GM21515 (cell line): ENCODE measurements at regions not wholly inside any gene's neighbourhood (a gene's known extent, or its start where the extent isn't known, plus 50 kb on each side); places are given as distances from the start of the nearest gene placed in this dataset.

Experiments used
- ATAC-seq: cut with Tn5 transposase; IDR thresholded peaks from one replicate; pipeline ENCODE4 v1.9.1; 2021; ENCODE audit not compliant: unreplicated experiment

DNA sequence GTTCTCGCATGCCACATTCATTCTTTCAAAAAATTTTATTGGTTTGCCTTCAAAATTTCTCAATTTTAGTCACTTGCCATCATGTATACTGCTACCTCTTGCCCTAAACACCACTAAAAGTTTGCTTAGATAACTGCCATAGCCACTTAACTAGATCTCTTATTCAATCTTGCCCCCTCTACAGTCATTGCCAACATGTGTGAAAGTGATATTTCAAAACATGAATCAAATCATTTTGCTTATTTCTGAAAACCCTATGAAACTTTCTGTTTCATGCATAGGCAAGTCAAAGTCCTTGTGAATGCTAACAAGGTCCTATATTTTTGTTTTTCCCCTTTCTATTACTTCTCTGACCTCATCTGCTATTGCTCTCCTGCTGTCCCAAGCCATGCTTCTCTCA, 397.1 kb downstream of the KCNJ3 start:
- ATAC-seq, result no peak

DNA sequence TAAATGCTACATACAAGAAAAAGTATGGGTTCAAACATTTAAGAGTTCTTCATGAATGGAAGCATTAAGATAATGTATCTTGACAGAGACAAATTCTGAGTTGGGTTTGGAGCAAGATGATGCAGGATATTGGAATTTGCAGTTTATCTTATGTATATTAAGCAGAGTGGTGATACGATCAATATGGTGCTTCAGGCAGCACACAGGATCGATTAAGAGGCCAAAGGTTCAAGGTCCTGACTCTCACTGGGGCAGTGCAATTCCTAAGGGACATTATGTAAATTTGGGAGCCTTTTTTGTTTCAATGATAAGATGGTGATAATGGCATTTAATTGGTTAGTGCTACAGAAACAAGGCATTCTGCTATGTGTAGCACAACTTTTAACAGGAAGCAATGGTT, 381.9 kb downstream of the KCNJ3 start:
- ATAC-seq, result no peak

DNA sequence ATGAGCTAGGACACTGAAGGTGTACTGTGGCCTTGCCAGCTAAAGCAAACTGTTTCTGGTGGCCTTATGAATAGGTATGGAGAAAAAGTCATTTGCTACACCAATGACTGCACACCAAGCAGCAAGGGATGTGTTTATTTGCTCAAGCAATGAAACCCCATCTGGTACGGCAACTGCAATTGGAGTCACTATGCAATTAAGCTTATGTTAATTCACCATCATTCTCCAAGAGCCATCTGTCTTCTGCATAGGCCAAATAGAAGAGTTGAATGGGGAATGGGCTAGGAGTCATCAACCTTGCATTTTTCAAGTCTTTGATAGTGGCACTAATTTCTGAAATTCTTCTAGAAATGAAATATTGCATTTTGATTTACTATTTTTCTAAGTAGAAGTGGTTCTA, 372.0 kb downstream of the KCNJ3 start:
- no peak for ATAC-seq

DNA sequence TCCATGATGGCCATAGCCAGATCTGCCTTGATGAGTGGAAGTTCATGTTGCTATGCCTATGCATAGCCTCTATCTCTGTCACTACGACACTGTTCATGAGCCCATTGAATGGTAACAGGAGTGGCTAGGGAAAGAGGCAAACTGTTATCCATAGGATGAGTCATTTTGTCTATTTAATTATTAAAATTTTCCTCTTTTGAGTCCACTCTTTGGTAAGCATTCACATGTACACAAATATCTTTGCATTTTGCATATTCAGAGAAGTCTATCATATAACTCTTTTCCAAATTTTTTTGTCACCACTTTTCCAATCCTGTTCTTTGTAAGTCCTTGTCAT, 364.4 kb downstream of the KCNJ3 start:
- ATAC-seq, result no peak

DNA sequence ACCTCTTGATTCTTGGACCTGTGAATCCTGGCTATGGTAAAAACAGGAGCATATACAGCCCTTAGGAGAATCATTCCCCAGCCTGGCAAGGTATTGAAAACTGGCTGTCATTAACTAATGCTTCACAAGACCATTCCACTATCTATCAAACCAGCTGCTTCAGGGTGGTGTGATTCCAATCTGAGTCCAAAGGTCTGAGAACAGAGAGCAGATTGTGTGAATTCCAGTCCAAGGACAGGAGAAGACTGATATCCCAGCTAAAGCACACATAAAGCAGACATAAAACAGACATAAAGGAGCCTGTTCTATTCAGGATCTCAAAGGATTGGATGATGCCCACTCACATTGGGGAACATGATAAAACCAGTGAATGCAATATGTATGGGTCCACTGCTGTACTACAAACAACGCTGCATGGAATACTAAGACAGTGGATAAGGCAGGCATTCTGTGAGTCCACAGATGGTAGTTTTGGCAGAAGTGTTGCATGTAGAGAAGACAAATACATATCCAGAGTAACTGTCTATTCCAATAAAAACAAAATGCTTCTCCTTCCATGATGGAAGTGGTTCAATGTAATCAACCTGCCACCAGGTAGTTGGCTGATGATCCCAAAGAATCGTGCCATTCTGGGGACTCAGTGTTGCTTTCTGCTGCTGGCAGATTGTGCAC, 363.9 kb downstream of the KCNJ3 start:
- no peak for ATAC-seq

DNA sequence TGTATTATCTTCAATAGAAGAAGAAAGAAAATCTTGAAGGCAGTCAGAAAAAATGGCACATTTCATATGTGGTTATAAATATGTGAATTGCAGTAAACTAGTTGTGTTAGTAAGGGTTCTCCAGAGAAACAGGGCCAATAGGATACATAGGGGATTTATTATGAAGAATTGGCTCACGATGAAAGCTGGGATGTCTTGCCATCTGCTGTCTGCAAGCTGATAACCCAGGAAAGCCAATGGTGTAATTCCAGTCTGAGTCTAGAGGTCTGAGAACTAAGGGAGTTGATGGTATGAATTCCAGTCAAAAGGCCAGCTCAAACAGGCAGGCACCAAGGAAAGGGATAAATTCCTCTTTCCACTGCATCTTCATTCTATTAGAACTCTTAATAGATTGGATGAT, 362.4 kb downstream of the KCNJ3 start:
- no peak for ATAC-seq

DNA sequence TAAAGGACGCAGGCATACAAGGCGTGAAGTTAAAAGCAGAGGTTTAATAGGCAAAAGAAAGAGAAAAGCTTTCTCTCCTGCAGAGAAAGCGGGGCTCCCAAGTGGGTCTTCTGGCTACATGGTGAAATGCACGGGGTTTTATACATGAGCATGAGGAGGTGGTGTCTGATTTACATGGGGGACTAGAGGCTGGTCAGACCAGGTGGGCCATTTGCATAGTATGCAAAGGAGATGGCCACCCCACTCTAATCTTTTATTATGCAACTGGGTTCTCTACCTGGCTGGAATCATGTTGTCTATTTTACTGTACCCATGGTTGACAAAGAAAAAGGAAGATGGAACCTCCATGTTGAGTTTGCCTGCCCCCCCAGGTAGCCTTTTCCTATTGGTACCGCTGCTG, 356.2 kb downstream of the KCNJ3 start:
- ATAC-seq, result no peak

DNA sequence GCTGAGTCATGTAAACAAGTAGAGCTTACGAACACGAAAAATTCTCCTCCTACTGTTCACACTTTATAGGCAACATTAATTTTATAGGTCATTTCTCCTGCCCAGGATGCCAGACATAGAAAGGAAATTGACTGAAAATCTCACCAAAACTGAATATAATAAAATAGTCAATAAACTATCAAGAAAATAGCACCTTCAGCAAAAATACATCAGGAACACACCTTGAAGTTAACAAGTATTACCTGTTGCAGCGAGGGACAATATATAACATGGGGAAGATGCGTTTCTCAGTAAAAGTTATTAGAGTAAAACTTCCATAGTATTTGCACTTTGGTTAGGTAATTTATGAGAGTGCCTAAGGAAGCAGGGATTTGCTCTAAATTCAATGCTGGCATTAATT, 344.6 kb downstream of the KCNJ3 start:
- no peak for ATAC-seq

DNA sequence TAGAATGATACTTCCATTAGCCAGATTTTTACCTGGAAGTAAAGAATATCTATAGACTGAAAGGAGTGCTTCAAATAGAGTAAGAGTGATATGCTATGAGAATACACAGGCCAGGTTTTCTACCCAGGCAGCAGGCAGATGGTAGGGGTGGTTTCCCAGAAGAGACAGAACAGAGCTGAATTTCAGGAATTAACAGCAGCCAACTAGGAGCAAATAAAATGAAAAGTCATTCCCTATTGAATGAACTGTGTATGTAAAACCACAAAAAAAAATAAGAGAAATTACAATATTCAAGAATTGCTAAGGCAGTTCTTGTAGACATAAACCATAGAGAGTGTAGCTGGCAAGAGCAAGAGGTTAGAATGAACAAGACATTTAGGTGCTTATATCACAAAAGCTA, 336.8 kb downstream of the KCNJ3 start:
- no peak for ATAC-seq

DNA sequence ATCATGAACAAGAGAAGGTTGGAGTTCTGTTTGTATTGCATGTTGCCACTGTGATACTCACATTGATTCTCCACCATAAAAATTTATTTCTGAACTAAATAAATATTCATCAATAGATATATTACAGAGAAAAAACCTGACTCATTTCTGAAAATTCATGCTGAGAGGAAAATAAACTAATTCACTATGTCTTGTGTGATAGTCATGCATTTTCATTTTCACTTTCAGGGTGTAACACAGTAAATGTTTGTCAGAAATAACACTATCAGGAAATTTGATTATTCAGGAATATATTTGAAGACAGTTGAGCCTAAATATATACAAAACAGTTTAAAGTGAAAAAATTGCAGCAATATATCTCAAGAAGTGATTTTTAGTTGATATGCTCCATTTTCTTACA, 335.2 kb downstream of the KCNJ3 start:
- ATAC-seq, result no peak

DNA sequence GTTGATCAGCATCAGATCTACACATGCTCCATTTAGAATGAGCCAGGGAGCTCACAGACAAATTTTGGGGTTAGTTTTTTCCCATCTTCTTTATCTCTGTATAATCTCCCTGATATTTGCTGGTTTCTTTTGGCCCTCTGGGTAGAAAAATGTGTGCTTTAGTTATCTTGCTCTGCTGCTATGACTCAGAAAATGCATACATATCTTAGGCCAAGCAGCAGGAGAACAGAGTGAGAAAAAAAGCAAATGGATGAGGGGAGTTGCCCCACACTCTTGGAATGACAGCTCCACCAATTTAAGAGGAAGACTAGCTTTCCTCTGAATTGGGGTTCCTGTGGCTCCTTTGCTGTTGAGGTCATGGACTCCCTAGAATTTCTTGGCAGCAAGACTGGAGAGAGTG, 331.8 kb downstream of the KCNJ3 start:
- ATAC-seq, result no peak

DNA sequence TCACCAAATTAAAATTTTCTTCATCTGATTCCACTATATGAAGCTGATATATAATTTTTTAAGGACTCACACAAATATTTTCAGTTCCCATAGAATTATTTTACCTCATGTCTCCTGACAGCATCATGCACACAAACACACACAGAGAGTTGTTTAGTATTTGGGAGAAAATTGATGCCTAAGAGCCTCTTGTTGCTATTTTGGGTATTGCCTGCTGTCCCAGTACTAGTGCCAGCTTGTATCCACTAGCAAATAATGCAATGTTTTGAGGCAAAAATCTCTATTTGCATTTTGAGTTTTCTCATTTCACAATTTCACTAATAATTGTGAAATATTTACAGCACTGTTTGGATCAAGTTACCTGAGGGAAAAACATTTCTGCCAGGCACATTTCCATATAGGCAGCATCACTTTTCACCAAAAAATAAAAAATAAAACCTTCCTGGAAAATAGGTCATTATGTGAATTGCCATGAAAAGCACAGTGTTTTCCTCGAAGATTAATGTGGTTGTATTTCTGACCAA, 328.2 kb downstream of the KCNJ3 start:
- ATAC-seq, result no peak

DNA sequence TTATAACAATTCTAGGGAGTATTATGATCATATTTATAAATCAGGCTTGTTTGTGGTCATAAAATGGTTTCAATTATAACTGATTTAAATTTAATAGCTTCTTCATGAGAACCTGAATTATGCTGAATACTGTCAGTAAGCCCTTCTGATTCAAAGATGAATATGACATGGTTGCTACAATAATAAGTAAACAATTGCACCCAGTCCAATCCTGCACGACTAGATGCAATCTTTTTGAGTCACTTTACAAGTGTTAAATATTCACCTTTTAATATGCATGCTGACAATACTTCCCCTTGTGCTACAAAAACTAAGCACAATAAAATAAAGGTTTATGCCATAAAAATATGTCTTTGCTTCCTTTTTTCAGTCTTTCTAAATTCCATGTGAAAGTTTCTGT, 325.2 kb downstream of the KCNJ3 start:
- ATAC-seq, result no peak

DNA sequence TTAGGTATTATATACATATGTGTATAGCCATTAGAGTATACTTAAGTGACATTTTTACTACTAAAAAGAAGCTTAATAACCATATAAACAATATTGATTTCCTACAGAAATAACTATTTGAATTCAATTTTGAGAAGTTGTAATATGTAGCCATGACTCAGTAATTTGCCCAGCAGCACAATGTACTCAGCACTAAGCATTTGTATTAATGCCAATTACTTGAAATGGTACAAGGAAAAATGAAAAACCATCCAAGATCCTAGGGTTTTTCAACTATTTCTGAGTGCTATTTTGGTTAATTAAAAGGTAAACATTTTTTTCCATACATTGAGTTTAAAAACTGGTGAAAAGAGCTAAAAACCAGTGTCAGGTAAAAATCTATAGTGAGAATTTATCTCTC, 324.0 kb downstream of the KCNJ3 start:
- ATAC-seq, result no peak

DNA sequence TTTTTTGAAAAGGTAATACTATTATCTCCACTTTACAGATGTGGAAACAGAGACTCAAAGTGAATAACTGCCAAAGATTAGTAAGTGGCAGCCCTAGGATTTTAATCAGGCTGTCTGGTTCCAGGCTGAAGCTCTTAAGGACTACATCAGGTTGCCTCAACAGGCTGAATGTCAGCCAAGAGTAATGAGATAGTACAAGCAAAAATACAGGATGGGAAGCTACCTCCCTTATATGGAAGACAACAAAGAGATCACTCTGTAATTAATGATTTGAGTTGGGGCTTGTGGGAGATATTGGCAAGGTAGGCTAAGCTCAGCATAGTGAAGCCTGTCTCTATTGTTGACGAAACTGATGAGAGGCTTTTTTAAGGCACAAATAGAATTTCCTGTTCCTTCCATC, 323.1 kb downstream of the KCNJ3 start:
- no peak for ATAC-seq

DNA sequence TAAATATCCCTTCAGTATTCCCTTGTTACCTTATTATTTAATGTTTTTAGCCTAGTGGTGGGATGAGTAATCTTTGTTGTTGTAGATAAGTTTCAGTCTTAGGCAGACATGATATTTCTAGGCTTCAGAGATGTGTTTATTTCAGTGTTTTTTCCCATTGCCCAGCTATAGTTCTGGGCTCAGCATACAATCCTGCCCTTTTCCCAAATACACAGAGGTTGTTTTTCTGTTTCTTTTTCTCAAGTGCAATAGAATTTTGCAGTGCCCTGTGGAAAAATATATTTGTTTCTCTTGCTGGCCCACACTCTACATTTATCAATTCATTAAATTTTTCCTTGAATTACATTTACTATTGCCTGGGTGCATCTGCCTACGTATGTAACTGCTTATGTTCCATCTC, 321.8 kb downstream of the KCNJ3 start:
- ATAC-seq, result no peak

DNA sequence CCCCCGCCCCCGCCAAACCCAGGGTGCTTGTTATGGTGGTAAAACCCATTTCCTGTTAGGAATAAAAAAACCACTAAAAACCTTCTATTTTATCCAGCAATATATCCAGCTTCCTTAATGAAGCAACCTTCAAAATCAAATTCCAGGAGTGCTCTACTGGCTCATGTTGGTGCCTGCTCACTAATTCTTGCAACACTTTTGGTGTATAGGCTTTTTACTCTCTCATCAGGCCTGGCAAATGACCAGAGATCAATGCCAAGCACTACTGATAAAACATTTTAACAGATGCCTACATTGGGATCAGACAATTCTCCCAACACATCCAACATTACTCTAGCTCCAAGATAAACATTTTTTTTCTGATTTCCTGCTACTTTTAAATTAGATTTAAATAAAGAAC, 312.4 kb downstream of the KCNJ3 start:
- ATAC-seq, result no peak

DNA sequence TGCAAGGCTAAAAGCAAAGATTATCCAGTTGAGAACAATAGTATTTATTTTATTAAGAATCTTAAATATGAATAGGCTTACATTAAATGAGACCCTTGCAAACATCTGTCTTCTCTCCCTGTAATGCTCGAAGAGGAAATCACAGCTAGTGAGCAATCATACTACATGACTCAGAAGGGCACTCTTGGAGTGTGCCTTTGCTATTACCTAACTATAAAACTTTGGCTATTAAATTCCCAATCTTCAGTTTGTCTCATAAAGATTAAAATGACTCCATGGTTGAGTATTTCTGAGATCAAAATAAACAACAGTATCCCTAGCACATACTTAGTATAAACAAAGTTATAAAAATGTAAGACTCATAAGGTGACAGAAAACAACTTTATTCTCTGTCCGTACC, 296.9 kb downstream of the KCNJ3 start:
- no peak for ATAC-seq

DNA sequence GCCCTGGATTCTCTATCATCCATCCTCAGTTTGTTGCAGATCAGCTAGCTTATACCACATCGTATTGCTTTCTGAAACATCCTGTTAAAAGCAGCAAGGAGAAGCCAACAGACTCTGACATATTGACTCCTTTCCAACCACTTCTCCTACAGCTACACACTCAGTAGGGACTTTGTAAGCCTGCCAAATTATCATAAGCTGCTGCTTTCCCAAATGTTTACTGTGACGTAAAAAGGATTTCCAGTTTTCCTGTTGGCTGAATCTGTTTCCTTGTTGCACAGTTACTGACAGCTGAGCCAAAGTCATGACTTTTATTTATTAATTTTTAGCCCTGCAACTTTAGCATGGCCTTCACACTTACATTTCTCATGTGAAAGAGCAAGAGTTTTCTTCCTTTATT, 294.3 kb downstream of the KCNJ3 start:
- ATAC-seq, result no peak

DNA sequence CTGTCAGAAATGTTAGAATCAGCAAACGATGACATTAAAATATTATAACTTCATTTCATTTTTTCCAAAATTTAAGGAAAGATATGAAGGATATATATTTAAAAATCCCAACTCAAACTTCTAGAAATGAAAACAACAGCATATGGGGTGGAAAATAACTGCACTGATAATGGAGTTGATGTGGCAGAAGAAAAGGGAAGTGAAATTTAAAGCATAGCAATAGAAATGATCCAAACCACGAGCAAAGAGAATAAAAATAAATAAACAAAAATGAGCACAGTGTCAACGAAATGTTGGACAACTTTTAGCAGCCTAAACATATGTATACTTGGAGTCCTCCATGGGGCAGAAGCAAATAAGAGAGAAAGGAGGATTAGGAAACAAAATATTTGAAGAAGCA, 280.2 kb downstream of the KCNJ3 start:
- ATAC-seq, result no peak

DNA sequence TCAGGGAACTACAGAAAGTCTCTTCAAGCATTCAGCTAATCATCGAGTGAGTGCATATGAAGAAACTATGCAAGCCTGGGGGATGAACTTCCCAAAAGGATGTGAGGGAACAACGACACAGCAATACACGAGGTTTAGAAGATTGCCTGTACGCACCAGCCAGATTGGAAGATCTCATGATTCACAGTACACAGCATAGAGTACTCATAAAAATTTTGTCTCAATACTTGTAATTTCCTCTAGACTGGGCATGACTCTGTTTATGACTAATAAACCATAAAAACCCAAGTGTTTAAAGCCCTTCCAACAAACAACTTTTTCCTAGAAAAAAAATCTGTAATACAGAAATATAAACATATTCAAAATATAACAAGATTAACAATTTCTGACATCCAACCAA, 279.7 kb downstream of the KCNJ3 start:
- ATAC-seq, result no peak

DNA sequence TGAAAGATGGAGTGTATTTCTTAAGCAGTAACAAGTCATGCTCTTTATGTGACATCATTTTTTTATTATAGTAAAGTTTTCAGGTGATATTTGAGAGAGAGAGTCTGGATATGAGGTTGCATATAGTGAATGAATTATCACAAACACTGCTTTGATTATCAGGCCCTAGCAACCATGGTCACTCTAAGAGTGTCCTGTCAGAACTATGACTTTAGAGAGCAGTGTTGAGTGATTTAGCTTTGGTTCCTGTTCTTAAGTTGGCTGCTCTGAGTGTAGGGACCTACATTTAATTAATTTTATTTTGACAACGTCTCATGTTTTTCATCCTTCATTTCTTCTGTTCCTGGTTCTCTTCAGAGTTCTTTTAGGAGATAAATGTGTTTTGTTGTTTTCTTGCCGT, 275.5 kb downstream of the KCNJ3 start:
- no peak for ATAC-seq

DNA sequence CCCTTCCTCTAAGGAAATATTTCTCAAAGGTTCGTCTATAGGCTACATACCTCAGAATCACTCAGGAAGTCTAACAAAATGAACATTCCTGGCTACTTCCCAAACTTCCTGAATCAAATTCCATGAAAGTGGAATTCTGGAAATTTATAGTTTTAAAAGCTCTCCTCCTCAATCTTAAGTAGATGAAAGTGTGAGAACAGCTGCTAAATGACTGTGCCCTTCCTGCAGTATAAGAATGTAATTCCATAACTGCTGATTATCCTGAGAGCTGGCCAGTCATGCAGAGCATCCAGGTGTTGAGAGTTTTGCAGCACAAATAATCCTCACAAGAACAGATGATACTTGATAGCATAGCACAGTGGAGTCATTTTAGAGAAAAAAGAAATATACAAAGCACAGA, 265.0 kb downstream of the KCNJ3 start:
- ATAC-seq, result no peak

DNA sequence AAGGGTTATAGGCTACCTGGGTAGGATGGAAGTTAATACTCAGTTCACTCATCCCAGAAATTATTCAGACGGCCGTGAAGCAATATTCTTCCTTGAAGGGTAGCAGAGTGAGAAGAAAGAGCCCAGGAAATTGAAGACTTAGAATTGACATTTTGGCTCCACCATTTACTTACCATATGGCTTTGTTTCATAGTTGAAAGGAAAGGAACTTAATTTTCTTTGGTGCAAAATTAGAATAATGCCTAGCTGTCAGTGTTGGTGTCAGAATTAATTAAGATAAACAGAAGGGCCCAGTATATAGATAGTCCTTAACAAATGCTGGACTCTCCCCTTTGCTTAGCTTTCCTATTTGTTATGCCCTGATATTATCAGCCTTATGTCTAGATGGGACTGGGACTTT, 263.2 kb downstream of the KCNJ3 start:
- ATAC-seq, result no peak
